ENCODE measurements at regions not wholly inside any gene's neighbourhood (a gene's known extent, or its start where the extent isn't known, plus 50 kb on each side); places are given as distances from the start of the nearest gene placed in this dataset.

DNA sequence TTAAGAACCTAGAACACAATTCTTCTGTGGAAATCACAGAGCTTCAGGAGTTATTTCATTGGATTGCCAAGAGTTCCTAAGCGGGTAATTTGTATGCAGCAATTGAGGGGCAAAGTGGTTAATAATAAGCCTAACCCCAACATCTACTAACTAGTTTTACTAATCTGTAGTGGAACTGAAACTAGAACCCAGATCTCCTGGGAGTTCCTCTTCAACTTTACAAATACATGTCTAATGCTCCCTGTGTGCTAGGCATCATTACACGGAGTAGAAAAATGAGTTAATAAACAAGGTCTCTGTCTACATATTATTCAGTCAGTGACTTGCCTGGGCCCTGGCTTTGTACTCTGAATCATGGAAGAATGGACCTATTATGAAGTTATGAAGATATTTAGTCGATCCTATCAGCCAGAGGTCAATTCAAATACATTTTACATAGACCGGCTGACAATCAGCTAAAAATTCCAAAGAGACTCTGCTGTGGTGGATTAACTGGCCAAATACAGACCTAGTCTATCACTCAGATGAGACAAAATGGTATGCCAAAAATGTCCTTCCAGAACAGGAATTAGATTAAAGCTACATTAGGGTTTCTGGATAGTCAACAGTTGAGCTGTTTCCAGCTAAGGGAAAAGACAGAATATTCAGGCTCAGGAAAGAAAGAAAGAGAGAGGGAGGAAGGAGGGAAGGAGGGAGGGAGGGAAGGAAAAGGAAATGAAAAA lies 326.0 kb downstream of the FBXW7 start:
- no peak for TF ChIP-seq EZH2 (IDR thresholded peaks at IDR 0.05; ENCODE audit: borderline replicate concordance, insufficient read depth, low read depth, low read length, poor library complexity, severe bottlenecking)
- TF ChIP-seq, protein P1, sequence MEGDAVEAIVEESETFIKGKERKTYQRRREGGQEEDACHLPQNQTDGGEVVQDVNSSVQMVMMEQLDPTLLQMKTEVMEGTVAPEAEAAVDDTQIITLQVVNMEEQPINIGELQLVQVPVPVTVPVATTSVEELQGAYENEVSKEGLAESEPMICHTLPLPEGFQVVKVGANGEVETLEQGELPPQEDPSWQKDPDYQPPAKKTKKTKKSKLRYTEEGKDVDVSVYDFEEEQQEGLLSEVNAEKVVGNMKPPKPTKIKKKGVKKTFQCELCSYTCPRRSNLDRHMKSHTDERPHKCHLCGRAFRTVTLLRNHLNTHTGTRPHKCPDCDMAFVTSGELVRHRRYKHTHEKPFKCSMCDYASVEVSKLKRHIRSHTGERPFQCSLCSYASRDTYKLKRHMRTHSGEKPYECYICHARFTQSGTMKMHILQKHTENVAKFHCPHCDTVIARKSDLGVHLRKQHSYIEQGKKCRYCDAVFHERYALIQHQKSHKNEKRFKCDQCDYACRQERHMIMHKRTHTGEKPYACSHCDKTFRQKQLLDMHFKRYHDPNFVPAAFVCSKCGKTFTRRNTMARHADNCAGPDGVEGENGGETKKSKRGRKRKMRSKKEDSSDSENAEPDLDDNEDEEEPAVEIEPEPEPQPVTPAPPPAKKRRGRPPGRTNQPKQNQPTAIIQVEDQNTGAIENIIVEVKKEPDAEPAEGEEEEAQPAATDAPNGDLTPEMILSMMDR (IDR thresholded peaks at IDR 0.05), result no peak

Measured in B cell (primary cell).